Neuronal stem cell (in vitro differentiated cells): ENCODE measurements at regions not wholly inside any gene's neighbourhood (a gene's known extent, or its start where the extent isn't known, plus 50 kb on each side); places are given as distances from the start of the nearest gene placed in this dataset.

Experiments
- DNase-seq: peaks from one replicate; pipeline ENCODE4 v3.0.0-alpha.2; 2013; ENCODE audit warnings: low spot score
- H2AFZ ChIP-seq: one replicate; pipeline ENCODE4 v1.6.1; 2013; ENCODE audit warnings: mild to moderate bottlenecking, low read length, inconsistent platforms
- H2AK5ac ChIP-seq: 2 replicates; pipeline ENCODE4 v1.6.1; 2013; ENCODE audit warnings: low read depth, mild to moderate bottlenecking, inconsistent platforms, low read length, moderate library complexity, mixed read lengths
- H2BK120ac ChIP-seq: 2 replicates; pipeline ENCODE4 v1.6.1; 2013; ENCODE audit warnings: low read depth, mild to moderate bottlenecking, inconsistent platforms, low read length, moderate library complexity, mixed read lengths
- H2BK12ac ChIP-seq: one replicate; pipeline ENCODE4 v1.6.1; 2013; ENCODE audit warnings: low read length, inconsistent platforms
- H2BK15ac ChIP-seq: 2 replicates; pipeline ENCODE4 v1.6.1; 2013; ENCODE audit warnings: mild to moderate bottlenecking, low read length, inconsistent platforms, mixed read lengths
- H2BK5ac ChIP-seq: one replicate; pipeline ENCODE4 v1.6.1; 2013; ENCODE audit warnings: inconsistent platforms, mild to moderate bottlenecking, low read length, moderate library complexity
- H3K14ac ChIP-seq: one replicate; pipeline ENCODE4 v1.6.1; 2013; ENCODE audit warnings: low read length, inconsistent platforms
- H3K18ac ChIP-seq: 2 replicates; pipeline ENCODE4 v1.6.1; 2013; ENCODE audit warnings: low read length, inconsistent platforms
- H3K23ac ChIP-seq: 2 replicates; pipeline ENCODE4 v1.6.1; 2013; ENCODE audit warnings: low read depth, mild to moderate bottlenecking, mixed read lengths, low read length, inconsistent platforms; ENCODE audit not compliant: poor library complexity
- H3K27ac ChIP-seq: replicated peaks from 3 replicates; pipeline ENCODE4 v1.5.1; 2013; ENCODE audit warnings: low read length, inconsistent platforms
- H3K27me3 ChIP-seq, 3 experiments: 2 replicates each; pipeline ENCODE4 v1.6.1; 2013; ENCODE audit warnings: low read length in 3 of 3, mild to moderate bottlenecking in 2 of 3, inconsistent platforms in 1 of 3, low read depth in 1 of 3, mixed read lengths in 1 of 3, moderate library complexity in 1 of 3; ENCODE audit not compliant: control insufficient read depth in 3 of 3, insufficient read depth in 3 of 3
- H3K36me3 ChIP-seq, 2 donors: replicated peaks in 1 of 2; 2 replicates each; pipeline ENCODE4 v1.6.1; 2013; ENCODE audit warnings: low read length in 2 of 2; ENCODE audit not compliant: control insufficient read depth in 2 of 2, insufficient read depth in 2 of 2
- H3K4ac ChIP-seq: 2 replicates; pipeline ENCODE4 v1.6.1; 2013; ENCODE audit warnings: inconsistent platforms, mild to moderate bottlenecking, low read length, moderate library complexity
- H3K4me1 ChIP-seq, 2 donors: 1 replicate in 1 of 2; 2 replicates in 1 of 2; pipeline ENCODE4 v1.6.1; 2013; ENCODE audit warnings: low read length in 2 of 2, low read depth in 1 of 2; ENCODE audit not compliant: control insufficient read depth in 2 of 2, insufficient read depth in 1 of 2
- H3K4me2 ChIP-seq: one replicate; pipeline ENCODE4 v1.6.1; 2013; ENCODE audit warnings: mild to moderate bottlenecking, low read length, inconsistent platforms; ENCODE audit not compliant: insufficient read depth, poor library complexity, severe bottlenecking
- H3K4me3 ChIP-seq, 2 donors: 2 replicates each; pipeline ENCODE4 v1.5.1; 2013; ENCODE audit warnings: low read length in 2 of 2, mild to moderate bottlenecking in 2 of 2, inconsistent platforms in 1 of 2, moderate library complexity in 1 of 2
- H3K79me1 ChIP-seq: one replicate; pipeline ENCODE4 v1.6.1; 2013; ENCODE audit warnings: low read depth, mild to moderate bottlenecking, inconsistent platforms, low read length, moderate library complexity
- H3K9ac ChIP-seq: one replicate; pipeline ENCODE4 v1.6.1; 2013; ENCODE audit warnings: mild to moderate bottlenecking, low read depth, low read length, inconsistent platforms; ENCODE audit not compliant: poor library complexity
- H3K9me3 ChIP-seq, 2 donors: replicated peaks in 1 of 2; 2 replicates each; pipeline versions ENCODE3 to v1.6.1; 2013; ENCODE audit warnings: low read length in 2 of 2, mild to moderate bottlenecking in 2 of 2, inconsistent platforms in 1 of 2, low read depth in 1 of 2, mixed read lengths in 1 of 2, moderate library complexity in 1 of 2; ENCODE audit not compliant: control insufficient read depth in 2 of 2, insufficient read depth in 1 of 2
- H4K8ac ChIP-seq: one replicate; pipeline ENCODE4 v1.6.1; 2013; ENCODE audit warnings: low read depth, mild to moderate bottlenecking, inconsistent platforms, low read length, moderate library complexity
- H4K91ac ChIP-seq: one replicate; pipeline ENCODE4 v1.6.1; 2013; ENCODE audit warnings: low read length, low read depth, mild to moderate bottlenecking, inconsistent platforms; ENCODE audit not compliant: poor library complexity
- WGBS, 2 donors: extraction: QIAGEN DNeasy Blood & Tissue Kit; methylation state at CpG; one replicate each; pipeline ENCODE4 v1.1.7; 2013; ENCODE audit warnings: missing lambda C conversion rate in 2 of 2, mixed read lengths in 1 of 2; ENCODE audit not compliant: insufficient read length in 2 of 2, insufficient replicate concordance in 1 of 2; ENCODE audit errors: extremely low coverage in 2 of 2; 5-methylcytosine and 5-hydroxymethylcytosine counted together

- H2BK12ac ChIP-seq = no peak overlapping the region
- H4K91ac ChIP-seq = no peak overlapping the region
- no peaks in the 10 kb centered on the region for H3K9me3 ChIP-seq
- H2AFZ ChIP-seq = no peak overlapping the region
- H3K79me1 ChIP-seq = no peaks in the 10 kb centered on the region
- no peaks in the 10 kb centered on the region for H3K36me3 ChIP-seq
- H2BK15ac ChIP-seq = no peak overlapping the region
- H4K8ac ChIP-seq = no peak overlapping the region
- H3K27me3 ChIP-seq = no peaks in the 10 kb centered on the region
- H3K27ac ChIP-seq = no peak overlapping the region
- DNase-seq = no peak
- no peaks in the 10 kb centered on the region for H3K4me1 ChIP-seq
- no peak overlapping the region for H3K18ac ChIP-seq
- no peak overlapping the region for H2BK5ac ChIP-seq
- H3K23ac ChIP-seq = no peak overlapping the region
- H2AK5ac ChIP-seq = no peak overlapping the region
- H2BK120ac ChIP-seq = no peak overlapping the region
- no peak overlapping the region for H3K4me2 ChIP-seq
- H3K4ac ChIP-seq = no peak overlapping the region
- H3K4me3 ChIP-seq = no peak overlapping the region
- H3K14ac ChIP-seq = no peak overlapping the region
- no CpG with 5 or more reads among the region's 4 CpGs for WGBS, 2 donors
- no peak overlapping the region for H3K9ac ChIP-seq
Observed at GRCh38 chr11:128200467-128200866, 386.9 kb downstream of the ETS1 start.

GRCh38 chr11:128198216-128198772 lies 389.1 kb downstream of the ETS1 start:
- no peak overlapping the region for H4K8ac ChIP-seq
- no peak overlapping the region for H3K23ac ChIP-seq
- H3K79me1 ChIP-seq = no peaks in the 10 kb centered on the region
- no peak overlapping the region for H2AK5ac ChIP-seq
- H3K4me2 ChIP-seq = no peak overlapping the region
- no peaks in the 10 kb centered on the region for H3K36me3 ChIP-seq
- no peak overlapping the region for H2AFZ ChIP-seq
- no peak overlapping the region for H2BK12ac ChIP-seq
- DNase-seq = no peak
- H4K91ac ChIP-seq = no peak overlapping the region
- H2BK120ac ChIP-seq = no peak overlapping the region
- no peak overlapping the region for H3K4me3 ChIP-seq
- no peak overlapping the region for H3K14ac ChIP-seq
- H2BK15ac ChIP-seq = no peak overlapping the region
- no peak overlapping the region for H3K18ac ChIP-seq
- H3K9me3 ChIP-seq = no peaks in the 10 kb centered on the region
- H3K27me3 ChIP-seq = no peaks in the 10 kb centered on the region
- H3K27ac ChIP-seq = no peak overlapping the region
- H3K4me1 ChIP-seq = no peaks in the 10 kb centered on the region
- H2BK5ac ChIP-seq = no peak overlapping the region
- H3K9ac ChIP-seq = no peak overlapping the region
- no peak overlapping the region for H3K4ac ChIP-seq
- no CpG with 5 or more reads among the region's 2 CpGs for WGBS, 2 donors

GRCh38 chr11:128196235-128196634 lies 391.1 kb downstream of the ETS1 start:
- no peak overlapping the region for H4K91ac ChIP-seq
- no peak overlapping the region for H2BK12ac ChIP-seq
- H3K36me3 ChIP-seq = no peaks in the 10 kb centered on the region
- no peak overlapping the region for H3K4me2 ChIP-seq
- H3K14ac ChIP-seq = no peak overlapping the region
- no peak overlapping the region for H3K27ac ChIP-seq
- H3K9ac ChIP-seq = no peak overlapping the region
- no peak overlapping the region for H3K4ac ChIP-seq
- H3K9me3 ChIP-seq = no peaks in the 10 kb centered on the region
- H2AFZ ChIP-seq = no peak overlapping the region
- H2BK120ac ChIP-seq = no peak overlapping the region
- no peaks in the 10 kb centered on the region for H3K27me3 ChIP-seq
- no peaks in the 10 kb centered on the region for H3K79me1 ChIP-seq
- H4K8ac ChIP-seq = no peak overlapping the region
- H3K18ac ChIP-seq = no peak overlapping the region
- H2BK5ac ChIP-seq = no peak overlapping the region
- no peak overlapping the region for H3K4me3 ChIP-seq
- H3K23ac ChIP-seq = no peak overlapping the region
- no peak overlapping the region for H2AK5ac ChIP-seq
- no peak overlapping the region for H2BK15ac ChIP-seq
- no peaks in the 10 kb centered on the region for H3K4me1 ChIP-seq
- DNase-seq = no peak

- H3K18ac ChIP-seq = no peak overlapping the region
- no peak overlapping the region for H2AK5ac ChIP-seq
- H3K9ac ChIP-seq = no peak overlapping the region
- WGBS, 2 donors = no CpG with 5 or more reads among the region's 1 CpG
- H4K8ac ChIP-seq = no peak overlapping the region
- H3K4me2 ChIP-seq = no peak overlapping the region
- H2BK120ac ChIP-seq = no peak overlapping the region
- H3K23ac ChIP-seq = no peak overlapping the region
- no peaks in the 10 kb centered on the region for H3K79me1 ChIP-seq
- no peak overlapping the region for H3K14ac ChIP-seq
- H3K4ac ChIP-seq = no peak overlapping the region
- no peak overlapping the region for H4K91ac ChIP-seq
- H3K9me3 ChIP-seq = no peaks in the 10 kb centered on the region
- no peaks in the 10 kb centered on the region for H3K27me3 ChIP-seq
- H2BK12ac ChIP-seq = no peak overlapping the region
- DNase-seq = no peak
- H3K36me3 ChIP-seq = no peaks in the 10 kb centered on the region
- no peak overlapping the region for H3K27ac ChIP-seq
- H3K4me3 ChIP-seq = no peak overlapping the region
- no peak overlapping the region for H2BK5ac ChIP-seq
- no peak overlapping the region for H2BK15ac ChIP-seq
- no peaks in the 10 kb centered on the region for H3K4me1 ChIP-seq
- H2AFZ ChIP-seq = no peak overlapping the region
Observed at GRCh38 chr11:128195756-128196155, 391.6 kb downstream of the ETS1 start.
